Panc1 (cell line): ENCODE measurements at regions not wholly inside any gene's neighbourhood (a gene's known extent, or its start where the extent isn't known, plus 50 kb on each side); places are given as distances from the start of the nearest gene placed in this dataset.

Experiments
- ATAC-seq: fragments of 200-7000 bp; cut with Tn5 transposase; 2 replicates; pipeline ENCODE4 v1.9.1; 2020; ENCODE audit warnings: mild to moderate bottlenecking, moderate library complexity
- BruUV-seq: library from RNA; stranded (reverse); fragments of 400-500 nt; replicated peaks from 2 replicates; lab custom pipeline; 2021; lab: Mats Ljungman, UMichigan
- CTCF ChIA-PET: fragments of 300-600 bp; sonication (Branson Sonifier 250); formaldehyde crosslinking; loops from one replicate; lab custom pipeline; 2022; ENCODE audit warnings: antibody characterized with exemption; lab: Charles Lee
- POLR2A ChIA-PET: fragments of 300-600 bp; sonication (Branson Sonifier 250); formaldehyde crosslinking; loops from one replicate; lab custom pipeline; 2022; ENCODE audit warnings: antibody characterized with exemption; lab: Charles Lee
- DNase-seq: peaks from one replicate; pipeline ENCODE4 v3.0.0-alpha.2; 2010; ENCODE audit warnings: low read depth, low spot score
- H3K27ac ChIP-seq: 2 replicates; pipeline ENCODE4 v1.5.1; 2011; ENCODE audit warnings: mild to moderate bottlenecking, low read length, inconsistent platforms
- H3K27me3 ChIP-seq: fragments of 200-500 bp; sonication (Bioruptor generic); 2 replicates; pipeline ENCODE4 v1.6.0; 2014; ENCODE audit warnings: low read length, inconsistent platforms; ENCODE audit not compliant: control insufficient read depth, insufficient read depth
- H3K36me3 ChIP-seq: fragments of 200-500 bp; sonication (Bioruptor generic); 2 replicates; pipeline ENCODE4 v1.5.1; 2014; ENCODE audit warnings: inconsistent platforms, mild to moderate bottlenecking, low read length, moderate library complexity; ENCODE audit not compliant: control insufficient read depth, insufficient read depth
- H3K4me1 ChIP-seq: 2 replicates; pipeline ENCODE4 v1.5.1; 2011; ENCODE audit warnings: inconsistent platforms, mild to moderate bottlenecking, low read length, moderate library complexity; ENCODE audit not compliant: control insufficient read depth, insufficient read depth
- H3K4me3 ChIP-seq, 2 experiments: 2 replicates each; pipeline ENCODE4 v1.5.1; 2011 to 2012; ENCODE audit warnings: low read depth in 2 of 2, low read length in 2 of 2, mild to moderate bottlenecking in 2 of 2, inconsistent platforms in 1 of 2, moderate library complexity in 1 of 2
- H3K9me3 ChIP-seq: fragments of 200-500 bp; sonication (Bioruptor generic); 2 replicates; pipeline ENCODE4 v1.5.1; 2014; ENCODE audit warnings: low read depth, mild to moderate bottlenecking, inconsistent platforms, low read length, moderate library complexity; ENCODE audit not compliant: control insufficient read depth, insufficient read depth
- CTCF ChIP-seq: fragments of 450-650 bp; IDR thresholded peaks from 2 replicates; pipeline ENCODE4 v1.5.1; 2017; ENCODE audit warnings: mild to moderate bottlenecking
- POLR2AphosphoS5 ChIP-seq: IDR thresholded peaks from 2 replicates; pipeline ENCODE4 v1.6.1; 2012; ENCODE audit warnings: mild to moderate bottlenecking, low read depth, low read length, moderate library complexity
- REST ChIP-seq, 2 experiments: IDR thresholded peaks; 2 replicates each; pipeline ENCODE4 v1.6.1; 2011 to 2012; ENCODE audit warnings: low read depth in 2 of 2, control low read depth in 1 of 2, low read length in 1 of 2, mild to moderate bottlenecking in 1 of 2, moderate library complexity in 1 of 2; ENCODE audit not compliant: insufficient read depth in 1 of 2
- SIN3A ChIP-seq: IDR thresholded peaks from 2 replicates; pipeline ENCODE4 v1.6.1; 2012; ENCODE audit warnings: low read depth, mild to moderate bottlenecking, low read length, moderate library complexity, borderline replicate concordance; ENCODE audit not compliant: insufficient read depth
- TCF7L2 ChIP-seq: IDR thresholded peaks from 2 replicates; pipeline ENCODE4 v1.6.1; 2011; ENCODE audit warnings: mild to moderate bottlenecking, low read depth, low read length, inconsistent platforms
- in situ Hi-C: cut with HindIII; loops from 2 replicates; pipeline ENCODE4 v1.10.0; 2016; ENCODE audit warnings: low sequenced_read_pairs, low pct_unique_long_range_greater_than_20kb
- intact Hi-C: fragments of 100-400 bp; cut with micrococcal nuclease; formaldehyde crosslinking; loops from one replicate; pipeline ENCODE4 v1.10.0; 2022; ENCODE audit not compliant: unreplicated experiment

GRCh38 chr6:91654793-91655192, 1067.9 kb upstream of the MAP3K7 start:
- Histone ChIP-seq H3K27me3 (no peaks in the 10 kb centered on the region), H3K4me3 (no peak overlapping the region), H3K36me3 (no peaks in the 10 kb centered on the region), H3K4me1 (no peaks in the 10 kb centered on the region), H3K9me3 (no peaks in the 10 kb centered on the region; the same call in 1 of the 2 replicates), H3K27ac (no peak overlapping the region)
- intact Hi-C loops (no loop called here), in situ Hi-C loops (no loop called here)
- BruUV-seq, result no TSS peak
- TF ChIP-seq CTCF (no peak), SIN3A (no peak), POLR2AphosphoS5 (no peak)
- CTCF ChIA-PET, result no interaction called here
- DNase-seq (no peak), ATAC-seq (no peak)
- POLR2A ChIA-PET, result no interaction called here

GRCh38 chr6:91654357-91654756, 1067.5 kb upstream of the MAP3K7 start:
- intact Hi-C loops (no loop called here), in situ Hi-C loops (no loop called here)
- DNase-seq (no peak), ATAC-seq (no peak)
- no peaks in the 10 kb centered on the region for H3K27me3 ChIP-seq
- ChIA-PET POLR2A (no interaction called here), CTCF (no interaction called here)
- no peak overlapping the region for H3K4me3 ChIP-seq
- no peak overlapping the region for H3K27ac ChIP-seq
- no peaks in the 10 kb centered on the region for H3K36me3 ChIP-seq
- no peaks in the 10 kb centered on the region for H3K4me1 ChIP-seq
- no peaks in the 10 kb centered on the region; the same call in 1 of the 2 replicates for H3K9me3 ChIP-seq
- no TSS peak for BruUV-seq
- TF ChIP-seq SIN3A (no peak), REST (IDR thresholded peaks at IDR 0.05; ENCODE audit: insufficient read depth in 1 of 2, low read depth in 2 of 2, low read length in 1 of 2) (no peak), POLR2AphosphoS5 (no peak), TCF7L2 (no peak), CTCF (no peak)
